Aorta (tissue), 5 donors: ENCODE measurements at regions not wholly inside any gene's neighbourhood (a gene's known extent, or its start where the extent isn't known, plus 50 kb on each side); places are given as distances from the start of the nearest gene placed in this dataset.

Experiments
- ATAC-seq: fragments of 200-7000 bp; cut with Tn5 transposase; one replicate; pipeline ENCODE4 v1.9.1; 2022; ENCODE audit warnings: moderate library complexity; ENCODE audit not compliant: low FRiP score
- DNase-seq, 2 donors: peaks; one replicate each; pipeline ENCODE4 v3.0.0-alpha.2; 2020
- H3K27ac ChIP-seq, 2 donors: one replicate each; pipeline ENCODE4 v1.5.1; 2013; ENCODE audit warnings: low read length in 2 of 2, mild to moderate bottlenecking in 2 of 2, moderate library complexity in 2 of 2, control low read depth in 1 of 2, inconsistent platforms in 1 of 2, low read depth in 1 of 2
- H3K27me3 ChIP-seq, 2 donors: one replicate each; pipeline ENCODE4 v1.6.1; 2013; ENCODE audit warnings: control low read depth in 1 of 2, low read length in 1 of 2, mild to moderate bottlenecking in 1 of 2, moderate library complexity in 1 of 2; ENCODE audit not compliant: insufficient read depth in 2 of 2, control insufficient read depth in 1 of 2
- H3K36me3 ChIP-seq, 2 donors: one replicate each; pipeline ENCODE4 v1.6.1; 2013; ENCODE audit warnings: control low read depth in 1 of 2, low read length in 1 of 2, mild to moderate bottlenecking in 1 of 2; ENCODE audit not compliant: insufficient read depth in 2 of 2, control insufficient read depth in 1 of 2
- H3K4me1 ChIP-seq, 2 donors: one replicate each; pipeline ENCODE4 v1.6.1; 2013; ENCODE audit warnings: low read length in 2 of 2, control low read depth in 1 of 2, mild to moderate bottlenecking in 1 of 2, moderate library complexity in 1 of 2; ENCODE audit not compliant: insufficient read depth in 2 of 2, control insufficient read depth in 1 of 2
- H3K4me3 ChIP-seq, 2 donors: one replicate each; pipeline ENCODE4 v1.5.1; 2013; ENCODE audit warnings: low read length in 2 of 2, control low read depth in 1 of 2, mild to moderate bottlenecking in 1 of 2
- H3K9me3 ChIP-seq: one replicate; pipeline ENCODE4 v1.6.1; 2013; ENCODE audit warnings: mild to moderate bottlenecking, low read length; ENCODE audit not compliant: control insufficient read depth
- WGBS, 2 donors: extraction: QIAGEN DNeasy Blood & Tissue Kit; methylation state at CpG; one replicate each; pipeline ENCODE4 v1.1.7; 2013; 5-methylcytosine and 5-hydroxymethylcytosine counted together
- intact Hi-C, 2 donors: fragments of 100-400 bp; cut with DNase I; formaldehyde crosslinking; loops; one replicate each; pipeline versions ENCODE4 v1.14.2 to v1.15.0; 2022
- donor health status: healthy with polysubstance abuse.
- donor health status: Bipolar disorder and iron deficiency.
- donor health status: DM: no; HTN: no; CAD: no.
- donor health status: DM: no; HTN: no; CAD: no.
- donor health status: DM: yes; HTN: yes; CAD: no.

- ATAC-seq (no peak), DNase-seq (no peak)
- H3K27ac ChIP-seq, result no peak overlapping the region
- intact Hi-C loops, result no loop called here
- no peak overlapping the region for H3K4me3 ChIP-seq
- WGBS, 2 donors, result 80 to 83% methylated on average over 2 of the region's 2 CpGs
- H3K27me3 ChIP-seq, result no peaks in the 10 kb centered on the region
- H3K4me1 ChIP-seq, result no peaks in the 10 kb centered on the region
- H3K9me3 ChIP-seq, result peaks cover 5% of the 10 kb centered on the region
- no peaks in the 10 kb centered on the region for H3K36me3 ChIP-seq
Observed at GRCh38 chr1:73910062-73910461, 287.9 kb downstream of the LRRIQ3 start.

- Histone ChIP-seq H3K27me3 (no peaks in the 10 kb centered on the region), H3K4me3 (no peak overlapping the region), H3K9me3 (peaks cover 5% of the 10 kb centered on the region), H3K4me1 (no peaks in the 10 kb centered on the region), H3K27ac (no peak overlapping the region), H3K36me3 (no peaks in the 10 kb centered on the region)
- intact Hi-C loops, result no loop called here
- ATAC-seq, result no peak
- 29 to 38% methylated on average over 2 of the region's 2 CpGs for WGBS, 2 donors
- no peak for DNase-seq
Observed at GRCh38 chr1:73909043-73909562, 288.9 kb downstream of the LRRIQ3 start.

GRCh38 chr1:73907051-73907450 lies 290.9 kb downstream of the LRRIQ3 start:
- peaks cover 1% of the 10 kb centered on the region for H3K9me3 ChIP-seq
- H3K27ac ChIP-seq, result no peak overlapping the region
- ATAC-seq (no peak), DNase-seq (no peak)
- no peaks in the 10 kb centered on the region for H3K36me3 ChIP-seq
- H3K4me1 ChIP-seq, result no peaks in the 10 kb centered on the region
- no peak overlapping the region for H3K4me3 ChIP-seq
- intact Hi-C loops, result no loop called here
- 51 to 69% methylated on average over 1 of the region's 1 CpG for WGBS, 2 donors
- no peaks in the 10 kb centered on the region for H3K27me3 ChIP-seq

GRCh38 chr1:73903092-73903491 lies 294.9 kb downstream of the LRRIQ3 start:
- ATAC-seq, result no peak
- intact Hi-C loops, result no loop called here
- Histone ChIP-seq H3K4me1 (no peaks in the 10 kb centered on the region), H3K27me3 (no peaks in the 10 kb centered on the region), H3K4me3 (no peak overlapping the region), H3K27ac (no peak overlapping the region), H3K9me3 (no peaks in the 10 kb centered on the region), H3K36me3 (no peaks in the 10 kb centered on the region)
- 88 to 91% methylated on average over 3 of the region's 3 CpGs for WGBS, 2 donors
- DNase-seq, result no peak

GRCh38 chr1:73901738-73902137 lies 296.2 kb downstream of the LRRIQ3 start:
- Histone ChIP-seq H3K9me3 (no peaks in the 10 kb centered on the region), H3K4me3 (no peak overlapping the region), H3K36me3 (no peaks in the 10 kb centered on the region), H3K27me3 (no peaks in the 10 kb centered on the region), H3K4me1 (no peaks in the 10 kb centered on the region), H3K27ac (no peak overlapping the region)
- intact Hi-C loops, result no loop called here
- no peak for DNase-seq
- WGBS, 2 donors, result 64 to 68% methylated on average over 5 of the region's 5 CpGs
- ATAC-seq, result no peak

GRCh38 chr1:73899311-73899710 lies 298.7 kb downstream of the LRRIQ3 start:
- no peaks in the 10 kb centered on the region for H3K36me3 ChIP-seq
- DNase-seq (no peak), ATAC-seq (no peak)
- H3K27ac ChIP-seq, result no peak overlapping the region
- intact Hi-C loops, result no loop called here
- 48 to 49% methylated on average over 3 of the region's 3 CpGs for WGBS, 2 donors
- H3K4me1 ChIP-seq, result no peaks in the 10 kb centered on the region
- H3K9me3 ChIP-seq, result no peaks in the 10 kb centered on the region
- H3K4me3 ChIP-seq, result no peak overlapping the region
- no peaks in the 10 kb centered on the region for H3K27me3 ChIP-seq

- no peaks in the 10 kb centered on the region for H3K4me1 ChIP-seq
- no peak overlapping the region for H3K27ac ChIP-seq
- ATAC-seq, result no peak
- intact Hi-C loops, result no loop called here
- WGBS, 2 donors, result 88 to 92% methylated on average over 3 of the region's 3 CpGs
- DNase-seq, result no peak
- H3K9me3 ChIP-seq, result no peaks in the 10 kb centered on the region
- no peaks in the 10 kb centered on the region for H3K27me3 ChIP-seq
- H3K36me3 ChIP-seq, result no peaks in the 10 kb centered on the region
- no peak overlapping the region for H3K4me3 ChIP-seq
Observed at GRCh38 chr1:73898540-73898939, 299.4 kb downstream of the LRRIQ3 start.

- intact Hi-C loops, result no loop called here
- ATAC-seq, result no peak
Observed at GRCh38 chr1:73887412-73887811, 310.6 kb downstream of the LRRIQ3 start.

GRCh38 chr1:73886716-73887115 lies 311.3 kb downstream of the LRRIQ3 start:
- intact Hi-C loops, result no loop called here

More at GRCh38 chr1:73887412-73887811, 310.6 kb downstream of the LRRIQ3 start:
- H3K4me1 ChIP-seq, result no peaks in the 10 kb centered on the region
- no peak overlapping the region for H3K4me3 ChIP-seq
- no peak overlapping the region for H3K27ac ChIP-seq
- H3K9me3 ChIP-seq, result no peaks in the 10 kb centered on the region
- 37 to 44% methylated on average over 3 of the region's 3 CpGs for WGBS, 2 donors
- no peaks in the 10 kb centered on the region for H3K36me3 ChIP-seq
- DNase-seq, result no peak
- H3K27me3 ChIP-seq, result no peaks in the 10 kb centered on the region

More at GRCh38 chr1:73886716-73887115, 311.3 kb downstream of the LRRIQ3 start:
- WGBS, 2 donors, result 47 to 63% methylated on average over 2 of the region's 2 CpGs
- Histone ChIP-seq H3K27me3 (no peaks in the 10 kb centered on the region), H3K27ac (no peak overlapping the region), H3K9me3 (no peaks in the 10 kb centered on the region), H3K4me1 (no peaks in the 10 kb centered on the region), H3K36me3 (no peaks in the 10 kb centered on the region), H3K4me3 (no peak overlapping the region)
- ATAC-seq (no peak), DNase-seq (no peak)
